ENCODE measurements at regions not wholly inside any gene's neighbourhood (a gene's known extent, or its start where the extent isn't known, plus 50 kb on each side); places are given as distances from the start of the nearest gene placed in this dataset.

GRCh38 chr1:99587008-99587407 is 58.9 kb upstream of the PALMD start:
- DNase-seq: no peak

DNA sequence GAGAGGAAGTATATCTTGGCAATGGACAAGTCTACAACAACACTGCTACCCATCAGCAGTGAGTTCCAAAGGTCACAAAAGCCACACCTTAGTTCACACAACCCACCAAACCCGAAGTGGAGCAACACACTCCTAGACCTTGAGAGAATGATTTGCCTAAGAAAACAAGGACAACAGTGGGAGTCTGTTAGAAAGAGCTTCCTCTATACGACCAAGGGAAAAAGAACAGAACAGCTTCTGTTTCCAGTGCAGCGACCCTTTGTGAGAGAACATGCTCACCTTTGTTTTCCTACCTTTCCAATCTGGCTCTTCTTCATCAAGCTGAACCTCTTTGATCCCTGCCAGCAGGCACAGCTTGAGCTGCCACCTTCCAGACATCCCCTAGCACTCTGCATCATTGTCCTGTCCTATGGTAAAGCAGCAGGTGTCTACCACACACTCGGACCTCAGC is 56.7 kb upstream of the PALMD start:
- DNase-seq: no peak

GRCh38 chr1:99590578-99591209 is 55.2 kb upstream of the PALMD start:
- DNase-seq: no peak

DNA sequence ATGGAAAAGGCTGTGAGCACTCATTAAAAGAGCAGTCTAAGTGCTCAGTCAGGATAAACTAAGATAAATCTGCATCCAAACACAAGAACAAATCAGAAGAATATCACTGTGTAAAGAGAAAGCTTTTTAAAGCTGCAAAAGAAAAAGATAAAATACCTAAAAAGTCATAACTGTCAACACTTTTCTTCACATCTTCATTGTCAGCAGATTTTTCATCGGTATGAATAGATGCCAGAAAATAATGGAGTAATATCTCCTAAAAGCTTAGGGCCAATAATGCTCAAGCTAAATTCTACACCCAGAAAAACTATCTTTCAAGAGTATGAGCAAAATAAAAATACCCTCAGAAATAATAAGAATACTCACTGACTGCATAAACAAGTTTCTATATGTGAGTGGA is 54.0 kb upstream of the PALMD start:
- DNase-seq: no peak

DNA sequence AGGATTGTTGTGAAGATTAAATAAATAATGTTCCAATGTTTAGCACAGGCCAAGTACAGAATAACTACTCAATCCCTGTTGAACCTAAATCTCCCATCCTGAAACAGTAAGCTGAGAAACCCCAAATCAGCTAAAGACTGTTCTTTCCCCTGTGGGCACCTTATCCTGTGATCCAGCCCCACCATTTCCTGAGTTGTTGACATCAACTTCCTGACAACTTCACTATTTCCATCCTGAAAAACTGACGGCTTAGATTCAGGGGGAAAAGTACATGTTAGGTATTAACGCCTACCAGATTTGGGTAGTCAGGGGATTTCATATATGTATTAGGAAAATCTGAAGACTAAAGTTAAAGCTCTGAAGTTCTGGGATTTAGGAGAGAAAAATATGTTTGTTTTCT is 51.7 kb upstream of the PALMD start:
- DNase-seq: no peak

DNA sequence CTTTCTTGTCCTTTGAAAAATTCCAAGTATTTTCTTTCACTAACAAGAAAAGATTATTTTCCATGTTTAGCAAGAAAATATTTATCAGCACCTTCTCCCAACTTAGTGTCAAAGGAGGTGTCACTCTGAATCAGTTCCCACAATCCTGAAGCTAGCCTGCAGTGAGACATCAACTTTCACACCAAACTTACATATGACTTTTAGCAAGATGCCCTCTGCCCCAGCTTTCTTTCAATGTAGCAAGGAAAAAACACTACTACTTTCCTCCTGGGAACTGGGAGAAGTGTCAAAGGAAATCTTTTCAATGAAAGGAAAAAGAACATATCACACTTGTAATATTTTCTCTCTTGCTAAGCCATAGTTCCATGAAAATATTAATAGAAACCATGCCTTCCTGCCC is 50.9 kb upstream of the PALMD start:
- no peak for DNase-seq

DNA sequence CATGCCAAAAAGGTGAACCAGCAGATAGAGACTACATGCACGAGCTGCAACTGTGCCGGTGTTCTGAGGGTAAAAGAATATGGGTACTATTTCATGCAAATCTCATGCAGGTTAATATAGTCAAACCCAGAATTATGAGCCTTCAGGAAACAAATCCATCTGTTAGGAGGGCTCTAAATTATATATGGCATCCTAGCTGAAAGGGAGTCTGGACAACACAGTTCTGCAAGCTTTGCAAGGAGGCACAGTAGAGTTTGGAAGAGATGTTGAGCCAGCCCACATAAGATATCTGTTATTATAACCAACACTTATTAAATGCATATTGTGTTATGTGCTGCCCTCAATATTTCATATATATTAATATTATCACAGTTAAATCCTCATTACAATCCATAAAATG is 50.5 kb upstream of the PALMD start:
- no peak for DNase-seq
